Right ventricle myocardium inferior (tissue), 1 donor: ENCODE measurements at regions not wholly inside any gene's neighbourhood (a gene's known extent, or its start where the extent isn't known, plus 50 kb on each side); places are given as distances from the start of the nearest gene placed in this dataset.
A peak's percentile ranks its signal among the peaks of the same experiment; 100 is the strongest.

Experiments
- ATAC-seq: fragments of 200-7000 bp; cut with Tn5 transposase; one replicate; pipeline ENCODE4 v1.9.1; 2020; ENCODE audit warnings: mild to moderate bottlenecking, moderate library complexity
- DNase-seq: peaks from one replicate; pipeline ENCODE4 v3.0.0; 2021; ENCODE audit errors: missing footprints
- intact Hi-C: fragments of 100-400 bp; cut with DNase I; formaldehyde crosslinking; loops from one replicate; pipeline ENCODE4 v1.11.0; 2022
- donor health status: DM: no; HTN: yes; CAD: no; lungs with severe emphysema.

- DNase-seq (no peak), ATAC-seq (peak; percentile 73)
- intact Hi-C loops, result no loop called here
Measured at GRCh38 chr3:154783521-154783931, 296.6 kb upstream of the MME start.

- intact Hi-C loops, result no loop called here
- ATAC-seq, result no peak
- no peak for DNase-seq
Measured at GRCh38 chr3:154783061-154783460, 297.1 kb upstream of the MME start.

- intact Hi-C loops, result no loop called here
- DNase-seq (no peak), ATAC-seq (no peak)
Measured at GRCh38 chr3:154782151-154782550, 298.0 kb upstream of the MME start.

DNA sequence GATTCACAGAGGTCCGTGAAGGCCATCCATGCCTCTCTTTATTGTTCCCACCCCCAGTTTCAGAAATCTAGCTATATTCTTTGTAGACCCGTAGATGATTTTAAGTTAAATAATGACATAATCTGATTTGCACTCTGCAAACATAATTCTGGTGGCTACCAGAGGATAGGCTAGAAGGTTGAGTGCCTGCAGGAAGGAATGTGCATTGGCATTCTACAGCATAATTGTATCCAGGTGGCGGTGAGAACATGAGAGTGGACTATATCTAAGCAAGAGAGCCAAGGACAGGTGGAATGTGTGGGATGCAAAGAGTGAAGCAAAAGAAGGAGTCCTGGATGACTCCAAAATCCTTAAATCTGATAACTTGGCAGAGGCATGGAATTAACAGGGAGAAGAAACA, 298.5 kb upstream of the MME start:
- DNase-seq (no peak), ATAC-seq (no peak)
- intact Hi-C loops, result no loop called here

DNA sequence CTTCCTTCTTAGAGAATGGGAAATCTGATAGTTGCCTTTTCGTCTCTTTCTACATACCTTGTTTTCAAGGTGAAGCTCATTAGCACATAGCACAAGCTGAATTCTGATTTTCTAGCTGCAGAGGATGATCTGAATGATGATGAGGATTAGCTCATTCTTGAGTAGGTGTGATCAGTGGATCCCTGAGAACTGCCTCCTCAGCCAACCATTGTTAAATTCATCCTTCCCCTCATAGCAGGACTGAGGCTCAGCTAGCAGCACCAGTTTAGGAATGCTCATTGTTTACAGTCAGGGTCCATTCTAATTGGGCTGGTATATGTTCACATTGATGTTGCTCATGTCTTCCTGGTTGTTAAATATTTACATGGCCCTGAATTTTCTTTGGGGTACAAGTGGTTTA, 299.9 kb upstream of the MME start:
- ATAC-seq, result no peak
- no peak for DNase-seq
- intact Hi-C loops, result no loop called here

- DNase-seq (no peak), ATAC-seq (no peak)
- intact Hi-C loops, result no loop called here
Measured at GRCh38 chr3:154779571-154779970, 300.5 kb upstream of the MME start.

DNA sequence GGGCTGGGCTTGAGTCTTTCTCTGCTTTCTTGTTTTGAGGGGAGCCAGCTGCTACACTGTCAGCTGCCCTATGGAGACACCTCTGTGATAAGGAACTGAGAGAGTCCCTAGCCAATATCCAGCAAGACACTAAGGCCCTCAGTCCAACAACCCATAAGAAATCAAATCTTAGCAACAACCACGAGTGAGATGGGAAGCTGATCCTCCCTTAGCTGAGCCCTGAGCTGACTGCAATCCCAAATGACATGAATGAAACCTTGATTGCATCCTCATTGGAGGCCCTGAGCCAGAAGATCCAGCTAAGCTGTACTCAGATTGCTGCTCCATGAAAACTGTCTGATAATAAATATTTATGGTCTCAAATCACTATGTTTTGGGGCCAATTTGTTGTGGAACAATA, 302.1 kb upstream of the MME start:
- DNase-seq, result no peak
- intact Hi-C loops, result no loop called here
- peak; percentile 93 for ATAC-seq

DNA sequence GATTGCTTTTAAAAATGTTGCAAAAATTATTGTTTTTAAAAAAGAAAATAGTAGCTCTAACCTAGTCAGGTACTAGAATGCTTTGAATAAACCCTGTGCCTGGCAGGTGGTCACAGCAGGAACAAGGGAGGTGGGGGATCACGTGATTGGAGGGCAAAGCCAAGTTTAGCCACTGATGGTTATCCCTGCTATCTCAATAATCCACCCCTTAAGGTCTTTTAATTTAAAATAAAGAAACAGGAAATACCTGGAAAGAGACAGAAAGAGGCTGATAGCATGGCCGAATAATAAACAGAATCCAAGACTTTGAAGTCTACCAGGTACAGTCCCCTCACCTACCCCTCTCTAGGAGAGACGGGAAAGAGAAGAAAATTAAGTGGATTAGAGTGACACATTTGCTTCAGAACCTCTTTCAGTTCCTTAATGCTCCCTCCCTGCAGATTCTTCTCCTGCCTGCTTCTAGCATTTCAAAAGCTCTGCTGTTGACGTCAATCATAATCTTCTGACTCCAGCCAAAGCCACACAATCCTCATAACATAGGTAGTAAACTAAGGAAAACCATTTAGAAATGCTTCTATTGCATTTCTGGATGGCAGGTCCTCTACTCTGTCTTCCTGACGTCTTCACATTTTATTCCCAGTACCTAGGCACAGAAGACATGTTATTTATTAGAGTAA, 303.4 kb upstream of the MME start:
- DNase-seq (no peak), ATAC-seq (no peak)
- intact Hi-C loops, result no loop called here

DNA sequence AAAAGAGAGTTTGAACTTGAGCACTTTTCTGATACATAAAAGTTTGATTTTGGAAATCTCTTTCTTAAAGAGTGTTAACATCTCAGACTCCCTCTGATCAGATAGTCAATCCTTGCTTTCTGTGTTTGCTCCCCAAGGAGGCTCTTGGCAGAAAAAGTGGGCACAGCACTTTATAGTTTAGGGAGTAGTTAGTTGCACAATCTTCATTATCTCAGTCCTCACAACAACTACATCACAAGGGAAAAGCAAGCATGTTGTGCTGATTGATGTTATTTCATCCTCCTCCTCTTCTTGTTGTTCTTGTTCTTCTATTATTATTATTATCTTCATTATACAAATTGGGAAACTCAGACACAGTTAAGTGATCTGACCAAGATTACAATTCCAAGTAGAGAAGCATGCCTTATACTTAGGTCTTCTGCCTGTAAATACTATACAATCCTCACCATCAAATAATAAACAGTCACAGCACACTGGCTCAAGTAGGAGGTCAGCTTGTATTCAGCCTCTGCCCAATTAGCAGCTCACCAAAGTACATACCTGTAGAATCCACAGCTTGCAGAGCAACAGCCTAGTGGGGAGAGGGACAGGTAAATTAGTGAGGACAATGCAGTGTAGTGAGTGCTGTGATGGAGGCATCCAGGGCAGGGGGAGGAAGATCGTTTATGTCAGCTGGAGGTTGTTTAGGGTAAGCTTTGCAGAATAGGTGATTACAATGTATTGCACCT, 304.1 kb upstream of the MME start:
- intact Hi-C loops, result no loop called here
- ATAC-seq, result peak; percentile 35
- no peak for DNase-seq

GRCh38 chr3:154766765-154767503, 313.2 kb upstream of the MME start:
- ATAC-seq (no peak), DNase-seq (no peak)
- intact Hi-C loops, result no loop called here

- intact Hi-C loops, result no loop called here
- no peak for DNase-seq
- no peak for ATAC-seq
Measured at GRCh38 chr3:154764856-154765640, 315.1 kb upstream of the MME start.

DNA sequence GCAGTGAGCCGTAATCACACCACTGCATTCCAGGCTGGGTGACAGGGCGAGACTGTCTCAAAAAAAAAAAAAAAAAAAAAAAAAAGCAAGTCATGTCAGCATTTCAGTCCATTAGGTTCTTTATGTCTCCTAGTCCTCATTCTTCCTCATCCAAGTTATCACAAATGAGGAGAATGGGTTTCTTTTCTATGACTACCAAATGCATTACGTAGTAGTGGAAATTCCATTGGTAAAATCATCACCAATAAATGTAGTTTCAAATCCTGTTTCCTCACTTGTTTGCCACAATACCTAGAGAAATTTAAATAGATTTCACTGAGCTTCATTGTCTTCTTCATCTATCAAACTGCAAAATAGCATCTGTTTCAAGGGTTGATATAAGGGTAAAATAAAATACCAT, 317.6 kb upstream of the MME start:
- intact Hi-C loops, result no loop called here
- ATAC-seq, result no peak
- DNase-seq, result no peak

DNA sequence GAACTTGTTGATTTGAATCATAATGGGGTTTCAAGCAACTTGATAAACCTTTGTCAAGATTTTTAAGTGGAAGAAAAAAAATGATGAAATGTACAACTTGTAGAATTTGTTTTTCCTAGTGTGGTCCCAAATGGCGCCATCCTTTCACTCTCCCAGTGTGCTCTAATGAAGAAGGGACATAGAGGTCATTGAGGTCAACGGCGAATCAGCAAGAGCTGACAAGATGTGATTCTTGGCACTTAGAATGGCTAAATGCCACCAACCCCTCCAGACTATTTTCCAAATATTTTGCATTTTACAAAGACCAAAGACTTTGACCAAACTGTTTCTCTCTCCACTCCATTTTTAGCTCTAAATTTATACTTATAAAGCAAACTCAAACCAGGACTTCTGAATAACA, 320.2 kb upstream of the MME start:
- no peak for ATAC-seq
- intact Hi-C loops, result loop anchor here (2.0 to 10.0 kb wide), 2 partner anchors 563 to 945 kb away; no protein-coding TSS in a partner anchor

DNA sequence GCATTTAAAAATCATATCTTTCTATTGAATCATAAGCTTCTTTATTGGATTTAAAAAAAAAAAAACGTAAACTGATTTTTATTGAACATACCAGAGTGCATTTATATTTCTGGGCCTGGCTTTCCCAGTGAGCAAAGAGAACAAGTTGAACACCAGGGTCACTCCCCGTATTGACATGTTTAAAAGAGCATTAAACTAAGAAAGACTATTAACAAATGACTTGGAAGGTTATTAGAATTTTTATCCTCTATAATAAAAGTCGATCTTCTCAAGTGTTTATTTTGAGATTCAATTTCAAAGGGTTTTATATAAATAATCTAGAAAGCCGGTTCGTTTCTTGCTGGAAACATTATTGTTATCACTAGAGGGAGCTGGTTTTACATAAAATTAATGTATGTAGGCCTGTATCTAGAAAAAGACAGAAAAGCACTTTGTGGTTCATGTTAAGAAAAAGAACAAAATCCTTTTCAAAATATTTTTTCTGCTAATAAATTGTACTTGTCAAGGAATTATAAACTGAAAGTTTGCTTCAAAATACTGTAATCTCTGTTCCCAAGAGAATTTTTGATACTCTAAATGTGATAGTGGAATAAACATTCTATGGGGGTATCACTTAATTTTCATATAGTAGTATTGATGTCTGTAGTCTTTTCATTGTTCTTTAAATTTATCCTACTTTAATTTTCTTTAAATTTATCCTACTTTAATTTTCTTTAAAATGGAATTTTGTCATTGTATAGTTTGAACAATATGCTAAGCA, 321.8 kb upstream of the MME start:
- no peak for ATAC-seq
- DNase-seq, result no peak
- intact Hi-C loops, result loop anchor here (2.0 to 10.0 kb wide), 2 partner anchors 565 to 947 kb away; no protein-coding TSS in a partner anchor

More for the DNA sequence above, 320.2 kb upstream of the MME start:
- no peak for DNase-seq

DNA sequence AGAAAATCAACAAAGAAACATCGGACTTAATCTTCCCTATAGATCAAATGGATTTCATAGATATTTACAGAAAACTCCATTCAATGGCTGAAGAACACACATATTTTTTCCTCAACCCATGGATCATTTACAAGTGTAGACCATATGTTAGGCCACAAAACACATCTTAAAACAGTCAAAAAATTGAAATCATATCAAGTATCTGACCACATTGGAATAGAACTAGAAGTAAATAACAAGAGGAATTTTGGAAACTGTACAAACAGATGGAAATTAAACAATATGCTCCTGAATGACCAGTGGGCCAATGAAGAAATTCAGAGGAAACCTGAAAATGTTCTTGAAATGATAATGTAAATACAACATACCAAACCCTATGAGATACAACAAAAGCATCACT, 323.1 kb upstream of the GPR149 start:
- intact Hi-C loops, result loop anchor here (10.0 kb wide), 1 partner anchor 952 kb away; no protein-coding TSS in a partner anchor
- no peak for ATAC-seq

GRCh38 chr3:154749514-154749913, 319.5 kb upstream of the GPR149 start:
- intact Hi-C loops, result no loop called here
- DNase-seq (no peak), ATAC-seq (no peak)

More for the DNA sequence above, 323.1 kb upstream of the GPR149 start:
- no peak for DNase-seq

GRCh38 chr3:154745929-154746328, 315.9 kb upstream of the GPR149 start:
- intact Hi-C loops, result no loop called here
- ATAC-seq (no peak), DNase-seq (no peak)

DNA sequence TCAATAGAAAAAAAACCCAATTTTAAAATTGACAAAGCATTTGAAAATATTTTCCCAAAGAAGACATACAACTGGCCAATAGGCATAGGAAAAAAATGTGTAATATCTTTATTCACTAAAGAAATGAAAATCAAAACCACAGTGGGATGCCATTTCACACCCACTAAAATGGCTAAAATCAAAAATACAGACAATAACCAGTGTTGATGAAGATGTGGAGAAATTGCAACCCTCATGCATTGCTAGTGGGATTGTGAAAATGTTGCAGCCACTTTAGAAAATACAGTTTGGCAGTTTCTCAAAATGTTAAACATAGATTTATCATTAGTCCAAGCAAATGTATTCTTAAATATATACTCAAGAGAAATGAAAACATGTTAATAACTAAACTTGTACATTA, 315.1 kb upstream of the GPR149 start:
- DNase-seq, result no peak
- intact Hi-C loops, result no loop called here
- ATAC-seq, result no peak
